Fibroblast of skin of left biceps (primary cell): ENCODE measurements at regions not wholly inside any gene's neighbourhood (a gene's known extent, or its start where the extent isn't known, plus 50 kb on each side); places are given as distances from the start of the nearest gene placed in this dataset.
A peak's percentile ranks its signal among the peaks of the same experiment; 100 is the strongest.
"Not testable (repeated sequence)": the region's sequence is repeated elsewhere in the genome, so short reads cannot be mapped to it uniquely, and the experiment has no call there.

Experiments
- DNase-seq, 2 experiments: peaks; one replicate each; pipeline ENCODE4 v3.0.0-alpha.2; 2013; ENCODE audit warnings: low read depth in 2 of 2

DNA sequence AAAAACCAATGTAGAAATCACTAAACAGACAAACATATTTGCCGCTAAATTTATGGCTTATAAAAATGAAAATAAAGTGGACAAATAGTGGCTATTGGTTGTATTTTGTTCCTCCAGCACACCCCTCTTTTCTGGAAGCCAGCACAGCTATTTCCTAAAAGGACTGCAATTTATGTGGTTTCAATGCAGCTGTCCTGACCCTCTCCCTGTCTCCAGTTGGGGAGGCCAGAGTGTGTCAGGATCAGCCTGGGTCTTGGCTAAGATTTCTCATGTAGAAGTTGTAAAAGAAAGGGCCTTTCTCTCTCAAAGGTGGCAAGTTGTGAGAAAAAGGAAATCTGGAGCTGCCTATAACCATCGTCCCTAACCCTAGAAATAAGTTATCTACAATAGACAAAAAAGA, 165.6 kb downstream of the ALDH8A1 start:
- no peak for DNase-seq

DNA sequence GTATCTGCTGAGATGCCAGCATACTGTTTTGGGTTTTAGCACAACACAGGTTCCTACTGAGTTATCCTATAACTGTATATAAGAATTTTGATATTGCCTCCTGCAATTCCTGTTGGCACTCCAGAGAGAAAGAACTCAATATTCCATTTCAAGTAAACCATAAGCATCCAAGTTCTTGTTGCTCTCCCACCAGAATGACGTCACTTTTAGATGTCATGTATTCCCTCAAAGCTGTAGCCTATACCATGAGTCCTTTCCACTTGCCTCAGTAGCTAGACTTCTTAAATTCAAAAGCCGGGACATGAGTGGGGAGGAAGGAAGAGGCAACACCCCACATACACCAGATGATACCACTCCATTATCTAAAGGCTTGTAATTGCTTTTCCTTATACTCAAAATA, 171.5 kb downstream of the ALDH8A1 start:
- no peak for DNase-seq

DNA sequence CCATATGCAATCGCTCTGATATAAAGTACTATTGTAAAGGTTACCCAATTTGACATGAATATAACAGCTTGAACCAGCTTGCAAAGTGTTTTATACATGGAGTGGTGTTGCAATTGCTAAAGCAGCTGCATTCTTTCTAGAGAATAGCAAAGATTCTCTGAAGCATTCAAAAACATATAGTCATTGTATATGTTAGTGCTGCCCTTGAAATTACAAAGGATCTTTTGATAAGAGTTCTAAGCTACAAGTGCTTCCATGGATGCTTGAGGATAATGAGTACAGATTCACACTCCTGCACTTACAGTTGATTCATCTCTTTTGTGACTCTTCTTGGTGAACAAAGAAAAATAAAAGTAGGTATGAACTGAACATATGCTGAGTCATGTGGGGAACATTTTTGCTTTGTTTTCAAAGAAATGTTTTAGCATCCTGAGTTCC, 175.7 kb downstream of the ALDH8A1 start:
- peak; percentile 19 to 22 for DNase-seq

DNA sequence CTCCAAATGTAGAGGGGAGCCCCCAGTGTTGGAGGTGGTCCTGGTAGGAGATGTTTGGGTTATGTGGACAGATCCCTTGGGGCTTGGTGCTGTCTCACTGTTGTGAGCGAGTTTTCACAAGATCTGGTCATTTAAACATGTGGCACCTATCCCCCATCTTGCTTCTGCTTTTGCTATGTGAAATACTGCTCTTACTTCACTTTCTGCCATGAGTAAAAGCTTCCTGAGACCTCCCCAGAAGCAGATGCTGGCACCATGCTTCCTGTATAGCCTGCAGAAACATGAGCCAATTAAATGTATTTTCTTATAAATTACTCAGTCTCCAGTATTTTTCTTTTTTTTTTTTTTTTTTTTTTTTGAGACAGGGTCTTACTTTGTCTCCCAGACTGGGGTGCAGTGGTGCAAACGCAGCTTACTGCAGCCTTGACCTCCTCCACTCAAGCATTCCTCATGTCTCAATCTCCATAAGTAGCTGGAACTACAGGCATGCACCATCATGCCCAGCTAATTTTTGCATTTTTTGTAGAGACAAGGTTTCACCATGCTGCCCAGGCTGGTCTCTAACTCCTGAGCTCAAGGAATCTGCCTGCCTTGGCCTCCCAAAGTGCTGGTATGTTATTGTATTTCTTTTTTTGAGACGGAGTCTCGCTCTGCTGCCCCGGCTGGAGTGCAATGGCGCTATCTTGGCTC, 177.1 kb downstream of the ALDH8A1 start:
- no peak for DNase-seq

DNA sequence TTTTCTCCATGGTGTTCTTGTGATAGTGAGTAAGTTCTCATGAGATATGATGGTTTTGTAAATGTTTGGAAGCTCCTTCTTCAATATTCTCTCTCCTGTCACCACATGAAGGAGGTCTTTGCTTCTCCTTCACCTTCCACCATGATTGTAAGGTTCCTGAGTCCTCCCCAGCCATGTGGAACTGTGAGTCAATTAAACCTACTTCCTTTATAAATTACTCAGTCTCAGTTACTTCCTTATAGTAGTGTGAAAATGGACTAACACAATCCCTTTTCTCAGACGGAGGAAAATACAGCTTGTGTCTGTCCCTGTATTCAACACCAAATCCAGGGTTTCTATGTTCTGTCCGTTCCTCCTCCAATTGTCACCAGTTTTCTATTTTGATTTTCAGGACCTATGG, 181.0 kb downstream of the ALDH8A1 start:
- no peak for DNase-seq

DNA sequence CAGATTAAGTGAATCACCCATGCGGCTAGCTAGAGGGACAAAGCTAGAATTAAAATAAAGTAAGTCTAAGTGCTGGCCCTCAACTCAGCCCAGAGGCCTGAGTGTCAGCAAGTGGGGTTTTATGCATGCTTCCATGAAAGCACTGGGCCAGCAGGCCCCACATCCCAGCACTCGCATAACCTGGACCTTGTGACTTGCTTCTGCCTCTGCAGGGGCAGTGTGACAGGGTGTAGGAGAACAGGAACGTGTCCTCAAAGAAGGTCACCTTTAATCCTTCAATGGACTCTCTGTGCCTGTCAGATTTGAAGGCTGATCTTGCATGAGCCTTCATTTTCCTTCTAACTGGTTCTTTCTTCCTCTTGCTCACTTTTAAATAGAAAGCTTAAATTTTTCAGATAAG, 183.4 kb downstream of the ALDH8A1 start:
- no peak for DNase-seq

DNA sequence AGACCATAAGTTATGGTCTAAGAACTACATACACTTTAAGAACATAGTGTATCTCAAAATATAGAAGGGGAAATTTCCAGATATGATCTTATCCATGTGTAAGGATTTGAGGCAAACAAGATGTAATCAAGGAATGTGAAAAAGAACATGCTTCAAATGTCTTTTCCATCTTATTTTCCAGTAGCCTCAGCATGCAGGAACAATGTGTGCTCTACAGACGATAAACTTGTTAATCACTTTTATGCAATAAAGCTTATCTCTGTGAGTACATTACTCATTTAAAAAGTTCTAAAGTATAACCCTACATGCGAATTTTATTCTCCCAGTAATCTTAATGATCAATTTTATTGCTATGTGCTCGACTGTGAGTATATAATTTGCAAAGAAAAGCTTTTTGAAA, 185.2 kb downstream of the ALDH8A1 start:
- no peak for DNase-seq

DNA sequence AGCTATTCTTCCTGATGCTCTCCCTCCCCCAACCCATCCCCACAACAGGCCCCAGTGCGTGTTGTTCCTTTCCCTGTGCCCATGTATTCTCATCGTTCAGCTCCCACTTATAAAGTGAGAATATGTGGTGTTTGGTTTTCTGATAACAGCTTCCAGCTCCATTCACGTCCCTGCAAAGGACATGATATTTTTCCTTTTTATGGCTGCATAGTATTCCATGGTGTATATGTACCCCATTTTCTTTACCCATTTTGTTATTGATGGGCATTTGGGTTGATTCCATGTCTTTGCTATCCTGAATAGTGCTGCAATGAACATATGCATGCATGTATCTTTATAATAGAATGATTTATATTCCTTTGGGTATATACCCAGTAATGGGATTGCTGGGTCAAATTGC, 186.3 kb downstream of the ALDH8A1 start:
- DNase-seq, result not testable (repeated sequence)

DNA sequence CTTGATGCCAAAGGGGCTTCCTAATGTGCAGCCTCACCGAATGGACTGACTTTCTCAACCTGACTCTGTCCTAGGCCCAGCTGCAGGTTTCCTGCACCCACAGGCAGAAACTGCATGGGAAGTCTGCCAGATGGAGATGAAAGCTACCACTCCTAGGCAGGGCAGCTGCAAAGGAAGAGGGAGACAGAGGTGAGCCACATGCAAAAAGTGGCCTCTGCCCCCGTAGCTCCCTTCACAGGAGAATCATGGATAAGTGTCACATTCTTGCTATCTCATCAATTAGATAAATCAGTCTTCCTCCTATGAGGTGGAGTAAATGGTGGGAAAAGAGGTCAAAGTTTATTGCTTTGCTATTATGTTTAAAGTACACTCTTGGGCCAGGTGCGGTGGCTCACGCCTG, 191.3 kb downstream of the ALDH8A1 start:
- DNase-seq, result no peak

DNA sequence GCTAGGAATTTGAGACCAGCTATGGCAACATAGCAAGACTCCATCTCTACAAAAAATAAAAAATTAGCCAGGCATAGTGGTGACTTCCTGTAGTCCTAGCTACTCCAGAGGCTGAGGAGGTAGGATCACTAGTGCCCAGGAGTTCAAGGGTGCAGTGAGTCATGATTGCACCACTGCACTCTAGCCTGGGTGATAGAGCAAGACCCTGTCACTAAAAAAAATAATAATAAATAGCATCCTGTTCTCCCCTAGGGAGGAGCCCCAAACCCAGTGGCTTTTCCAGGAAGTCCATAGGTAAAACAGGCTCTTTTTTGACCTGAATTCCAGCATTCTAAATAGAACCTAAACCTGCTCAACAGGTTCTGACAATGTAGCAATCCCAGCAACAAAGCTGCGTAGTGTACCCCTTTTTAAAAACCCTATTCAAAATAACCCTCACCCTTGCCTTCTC, 192.0 kb downstream of the ALDH8A1 start:
- no peak for DNase-seq

DNA sequence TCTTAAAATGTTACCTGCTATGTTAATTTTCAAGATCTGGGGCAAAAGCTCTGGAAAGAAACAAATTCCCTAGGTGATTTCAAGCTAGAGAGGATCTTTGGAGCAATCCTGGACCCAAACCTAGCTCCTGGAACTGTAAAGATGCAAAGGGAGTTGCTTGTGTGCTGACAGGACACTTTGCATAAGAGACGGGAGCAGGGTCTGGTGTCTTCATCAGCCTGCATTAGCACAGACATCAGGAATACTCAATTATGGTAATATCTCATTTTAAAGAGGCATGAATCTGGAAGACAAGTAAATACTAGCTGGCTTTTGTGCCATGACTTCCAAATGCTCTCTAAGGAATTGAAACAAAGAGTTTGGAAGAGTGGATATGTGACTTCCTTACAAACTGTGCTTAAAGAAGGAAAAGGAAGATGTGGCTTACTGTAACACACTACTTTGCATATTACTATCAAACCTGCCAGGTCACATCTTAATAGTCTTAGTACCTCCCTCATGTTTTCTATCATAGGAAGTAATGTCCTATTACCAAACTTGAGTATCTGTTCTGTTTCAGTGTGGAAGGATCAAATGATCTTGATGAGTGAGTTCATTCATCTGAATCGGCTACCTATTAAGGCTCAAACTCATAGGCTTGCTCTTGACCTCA, 193.4 kb downstream of the ALDH8A1 start:
- DNase-seq, result no peak

DNA sequence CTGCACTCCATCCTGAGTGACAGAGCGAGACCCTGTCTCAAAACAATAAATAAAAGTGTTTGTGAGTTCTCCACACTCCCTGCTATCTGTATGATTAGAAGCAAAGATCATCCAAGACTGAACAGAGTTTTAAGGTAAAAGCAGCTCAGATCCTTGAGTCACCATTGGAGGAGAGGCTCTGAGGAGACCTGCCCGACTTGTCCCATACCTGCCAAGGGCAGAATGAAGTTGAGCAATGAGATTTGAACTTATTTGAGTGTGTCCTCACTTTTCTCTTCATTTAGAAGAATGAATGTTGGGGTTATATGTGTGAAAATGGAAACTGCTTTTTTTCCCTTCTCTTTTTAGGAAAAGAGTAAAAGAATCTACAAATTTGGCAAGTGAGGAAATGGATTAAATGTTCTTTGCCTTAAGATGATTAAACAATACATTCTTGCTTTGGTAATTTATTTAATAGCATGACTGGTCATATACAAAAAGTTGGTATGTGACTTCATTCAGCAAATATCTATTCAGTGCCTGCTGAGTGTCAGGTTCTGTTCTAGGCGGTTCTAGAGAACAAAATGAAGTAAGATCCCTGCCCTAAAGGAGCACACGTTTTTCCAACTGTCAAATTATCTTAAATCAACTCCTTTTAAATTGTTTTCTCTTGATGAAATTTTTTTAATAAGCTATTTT, 195.7 kb downstream of the ALDH8A1 start:
- DNase-seq, result no peak

DNA sequence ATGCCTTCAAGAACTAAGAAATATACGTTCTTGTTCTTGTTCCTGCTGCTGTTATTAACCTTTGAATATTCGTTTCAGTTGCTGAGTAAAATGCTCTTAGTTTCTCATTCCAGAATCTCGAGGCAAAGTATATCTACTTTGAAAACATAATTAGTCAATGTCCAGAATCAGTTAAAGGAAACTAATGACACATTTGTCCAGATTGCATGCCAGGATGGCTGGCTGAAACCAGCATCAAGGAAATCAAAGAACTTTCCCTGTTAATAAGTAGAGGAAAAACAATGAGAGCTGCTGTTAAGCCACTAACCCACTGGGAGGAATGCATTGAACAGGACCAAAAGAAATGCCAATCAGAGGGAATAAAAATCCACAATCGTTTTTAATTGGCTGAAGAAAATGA, 196.9 kb downstream of the ALDH8A1 start:
- DNase-seq, result no peak

DNA sequence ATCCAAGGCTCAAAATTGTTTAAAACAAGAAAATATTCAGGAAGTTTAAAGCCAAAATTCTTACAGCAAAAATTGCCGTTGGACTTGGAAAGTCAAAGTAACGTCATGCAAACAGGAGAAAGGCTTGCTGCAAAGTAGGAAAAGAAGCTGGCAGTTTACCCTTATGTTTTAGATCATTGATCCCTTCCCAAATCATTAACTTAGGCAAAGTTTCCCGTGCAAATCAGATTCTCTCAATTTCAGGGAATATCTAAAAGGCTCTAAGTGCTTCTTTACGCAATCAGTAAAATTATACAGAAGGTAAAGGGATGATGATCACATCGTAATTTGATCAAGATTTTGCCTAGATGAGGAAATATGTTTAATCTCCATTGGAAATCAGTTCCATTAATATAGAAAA, 197.5 kb downstream of the ALDH8A1 start:
- no peak for DNase-seq

DNA sequence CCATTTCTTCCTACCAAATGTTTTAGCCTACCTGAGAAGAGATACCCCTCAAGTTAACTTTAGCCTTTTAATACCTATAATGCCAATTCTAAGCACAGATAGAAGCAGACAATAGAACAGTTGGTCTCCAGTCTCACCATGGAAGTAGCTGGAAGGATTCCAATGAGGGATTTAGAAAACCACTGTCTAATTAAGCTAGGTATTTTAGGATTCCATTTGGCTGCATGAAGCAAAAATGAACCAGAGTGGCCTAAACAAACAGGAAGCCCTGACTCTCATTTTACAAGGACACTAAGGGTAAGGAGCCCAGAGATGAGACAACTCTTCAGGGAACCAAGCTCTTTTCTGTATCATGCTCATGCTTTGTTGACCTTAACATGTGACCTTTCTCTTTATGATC, 199.2 kb downstream of the ALDH8A1 start:
- DNase-seq, result peak; percentile 57 to 59

DNA sequence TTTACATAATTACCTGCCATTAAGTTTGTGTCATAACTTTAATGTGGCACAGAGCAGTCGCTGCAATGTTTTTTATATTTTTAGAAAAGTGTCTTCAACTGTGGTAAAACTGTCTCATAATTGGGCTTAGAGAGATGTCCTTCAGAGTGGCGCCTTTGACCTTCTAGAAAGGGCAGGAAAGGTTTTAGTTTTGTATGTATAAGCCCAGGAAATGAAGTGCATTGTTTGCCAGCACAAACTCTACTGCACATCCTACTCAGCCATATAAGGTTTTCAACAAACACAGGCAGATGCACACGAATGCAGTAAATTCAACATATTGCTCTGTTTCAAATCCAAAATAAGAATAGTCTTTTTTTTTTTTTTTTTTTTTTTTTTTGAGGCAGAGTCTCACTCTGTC, 201.4 kb downstream of the ALDH8A1 start:
- DNase-seq, result no peak

DNA sequence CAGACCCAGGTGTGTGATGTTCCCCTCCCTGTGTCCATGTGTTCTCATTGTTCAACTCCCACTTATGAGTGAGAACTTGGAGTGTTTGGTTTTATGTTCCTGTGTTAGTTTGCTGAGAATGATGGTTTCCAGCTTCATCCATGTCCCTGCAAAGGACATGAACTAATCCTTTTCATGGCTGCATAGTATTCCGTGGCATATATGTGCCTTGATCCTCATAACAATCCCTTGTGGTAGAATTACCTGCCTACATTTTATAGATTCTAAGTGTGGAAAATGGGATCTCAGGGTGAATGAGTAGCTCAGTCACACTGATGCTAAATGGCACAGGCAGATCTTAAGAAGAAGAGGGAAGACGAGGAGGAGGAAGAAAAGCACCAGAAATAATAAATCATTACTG, 202.7 kb downstream of the ALDH8A1 start:
- not testable (repeated sequence) for DNase-seq

DNA sequence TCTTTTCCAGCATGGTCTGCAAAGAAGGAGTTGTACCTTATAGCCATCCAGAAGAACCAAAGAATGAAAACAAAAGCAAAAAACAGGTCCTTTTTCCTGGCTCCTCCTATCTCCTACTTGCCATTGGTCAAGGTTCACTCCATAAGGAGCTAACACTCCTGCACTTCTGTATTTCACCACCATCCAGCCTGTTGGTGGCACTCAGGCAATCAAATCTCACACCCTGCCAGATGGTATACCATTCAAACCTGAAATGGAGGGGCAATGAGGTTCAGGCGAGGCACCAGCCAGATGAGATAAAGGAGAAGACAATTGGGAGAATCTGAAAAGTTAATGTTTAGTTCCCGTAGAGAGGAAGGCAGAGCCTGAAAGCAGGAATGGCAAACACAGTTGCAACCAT, 203.8 kb downstream of the ALDH8A1 start:
- DNase-seq, result no peak

DNA sequence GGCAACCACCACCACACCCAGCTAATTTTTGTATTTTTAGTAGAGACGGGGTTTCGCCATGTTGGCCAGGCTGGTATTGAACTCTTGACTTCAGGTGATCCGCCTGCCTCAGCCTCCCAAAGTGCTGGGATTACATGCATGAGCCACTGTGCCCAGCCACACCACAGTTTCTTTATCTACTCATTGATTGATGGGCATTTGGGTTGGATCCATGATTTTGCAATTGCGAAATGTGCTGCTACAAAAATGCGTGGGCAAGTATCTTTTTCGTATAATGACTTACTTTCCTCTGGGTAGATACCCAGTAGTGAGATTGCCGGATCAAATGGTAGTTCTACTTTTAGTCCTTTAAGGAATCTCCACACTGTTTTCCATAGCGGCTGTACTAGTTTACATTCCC, 204.7 kb downstream of the ALDH8A1 start:
- DNase-seq, result not testable (repeated sequence)

DNA sequence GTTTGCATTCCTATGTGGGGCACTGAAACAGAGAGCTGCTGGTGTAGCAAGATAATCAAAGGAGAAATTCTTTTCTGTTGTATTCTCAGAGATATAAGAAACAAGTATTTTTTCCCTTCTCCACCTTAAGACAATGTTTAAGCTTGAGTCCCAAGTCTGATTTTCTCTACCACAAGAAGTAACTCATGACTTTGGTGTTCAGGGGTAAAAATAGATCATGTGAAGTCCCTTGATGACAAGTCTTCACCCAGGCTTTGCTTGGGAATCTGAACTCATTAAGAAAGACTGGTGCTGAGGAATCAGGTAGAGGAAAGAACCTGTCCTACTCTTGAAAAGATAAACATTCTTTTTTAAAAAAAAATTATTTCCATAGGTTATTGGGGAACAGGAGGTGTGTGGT, 205.6 kb downstream of the ALDH8A1 start:
- no peak for DNase-seq

DNA sequence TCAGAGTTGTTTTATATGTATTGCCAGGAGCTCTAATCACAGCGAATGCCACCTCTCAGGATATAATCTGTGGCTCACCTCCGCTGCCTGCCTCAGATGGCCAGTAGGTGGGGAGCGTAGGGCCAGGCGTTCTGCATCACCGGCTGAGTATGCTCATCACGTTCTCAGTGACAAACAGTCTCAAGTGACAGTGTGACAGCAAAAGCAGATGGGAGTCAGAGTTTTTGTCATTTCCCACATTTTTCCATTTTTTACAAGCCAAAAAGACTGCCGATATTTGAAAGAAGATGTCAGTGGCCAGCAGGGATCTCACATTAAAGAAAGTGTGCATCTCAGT, 208.7 kb downstream of the ALDH8A1 start:
- DNase-seq, result no peak

DNA sequence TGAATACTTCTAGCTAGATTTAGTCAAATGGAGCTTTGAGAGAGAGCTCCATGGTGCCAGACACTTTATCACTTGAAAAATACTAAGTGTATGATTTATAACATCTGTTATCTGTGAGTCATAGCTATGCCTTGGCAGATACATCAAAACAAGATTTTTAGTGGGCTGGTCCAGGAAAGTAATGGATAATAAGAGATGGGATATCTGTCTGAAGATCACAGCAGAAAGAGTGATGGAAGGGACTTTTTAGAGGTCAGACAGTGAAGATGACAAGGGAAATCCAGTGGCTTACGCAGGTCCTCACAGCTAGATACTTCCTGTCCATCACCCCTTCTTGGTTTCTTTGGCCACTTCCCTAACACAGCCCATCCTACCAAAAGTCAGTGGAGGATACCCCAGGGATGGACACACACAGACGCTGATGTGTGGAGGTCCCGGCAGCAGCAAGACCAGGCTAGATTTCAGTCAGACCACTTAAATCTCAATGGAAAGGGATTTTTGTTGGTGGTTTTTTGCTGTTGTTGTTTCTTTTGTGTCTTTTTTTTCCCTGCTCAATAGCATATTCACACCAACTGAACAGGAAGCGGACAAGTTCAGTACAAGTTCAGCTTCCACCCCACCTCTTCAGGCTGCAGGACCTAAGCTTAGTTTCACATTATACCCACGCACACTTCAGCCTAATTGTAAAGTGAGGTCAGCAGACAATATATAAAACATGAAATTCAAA, 209.3 kb downstream of the ALDH8A1 start:
- DNase-seq, result no peak

DNA sequence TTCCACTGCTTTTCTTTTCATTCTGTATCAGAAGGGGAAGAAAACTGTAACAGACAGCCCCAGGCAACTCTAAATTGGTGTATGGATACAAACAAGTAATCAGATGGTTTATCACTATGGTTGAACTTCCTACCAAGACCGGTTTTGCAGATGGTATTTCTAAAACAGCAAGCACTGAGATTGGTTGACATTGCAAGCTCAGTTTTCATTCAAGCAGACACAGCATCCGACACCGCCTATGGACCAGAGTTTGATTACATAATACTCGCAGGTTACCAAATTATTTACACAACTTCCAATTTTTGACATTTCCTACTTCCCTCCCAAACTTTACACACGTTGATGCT, 209.9 kb downstream of the ALDH8A1 start:
- DNase-seq, result no peak
